ENCODE measurements at regions not wholly inside any gene's neighbourhood (a gene's known extent, or its start where the extent isn't known, plus 50 kb on each side); places are given as distances from the start of the nearest gene placed in this dataset.
"Not testable (repeated sequence)": the region's sequence is repeated elsewhere in the genome, so short reads cannot be mapped to it uniquely, and the experiment has no call there.

DNA sequence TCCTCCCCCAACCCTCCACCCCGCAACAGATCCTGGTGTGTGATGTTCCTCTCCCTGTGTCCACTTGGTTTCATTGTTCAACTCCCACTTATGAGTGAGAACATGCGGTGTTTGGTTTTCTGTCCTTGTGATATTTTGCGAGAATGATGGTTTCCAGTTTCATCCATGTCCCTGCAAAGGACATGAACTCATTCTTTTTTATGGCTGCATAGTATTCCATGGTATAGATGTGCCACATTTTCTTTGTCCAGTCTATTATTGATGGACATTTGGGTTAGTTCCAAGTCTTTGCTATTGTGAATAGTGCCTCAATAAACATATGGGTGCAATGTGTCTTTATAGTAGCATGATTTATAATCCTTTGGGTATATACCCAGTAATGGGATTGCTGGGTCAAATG, 63.7 kb upstream of the KIAA0040 start:
- not testable (repeated sequence) for TF ChIP-seq POLR2A (IDR thresholded peaks at IDR 0.05; ENCODE audit: low read depth, low read length); POLR2AphosphoS5 (IDR thresholded peaks at IDR 0.05; ENCODE audit: low read depth, low read length); TAF1 (IDR thresholded peaks at IDR 0.05; ENCODE audit: borderline replicate concordance, low read depth, low read length)

Measured in GM12892 (cell line).